H1 (cell line): ENCODE measurements at regions not wholly inside any gene's neighbourhood (a gene's known extent, or its start where the extent isn't known, plus 50 kb on each side); places are given as distances from the start of the nearest gene placed in this dataset.
A peak's percentile ranks its signal among the peaks of the same experiment; 100 is the strongest.

Experiments
- CTCF ChIA-PET: fragments of 300-600 bp; sonication (Branson Sonifier 250); formaldehyde crosslinking; loops from one replicate; lab custom pipeline; 2021; ENCODE audit not compliant: partially characterized antibody; lab: Charles Lee
- POLR2A ChIA-PET: fragments of 300-600 bp; sonication (Branson Sonifier 250); formaldehyde crosslinking; loops from one replicate; lab custom pipeline; 2021; ENCODE audit warnings: inconsistent platforms; ENCODE audit not compliant: partially characterized antibody; lab: Charles Lee
- DNase-seq, 2 experiments: peaks; one replicate each; pipeline versions ENCODE4 v3.0.0 to v3.0.0-alpha.2; 2010 to 2022; ENCODE audit warnings: low spot score in 2 of 2, low read depth in 1 of 2, mixed read lengths in 1 of 2
- FAIRE-seq: peaks from 2 replicates; lab custom pipeline; 2011; peaks lifted over from hg19 to GRCh38; lab: Jason Lieb, UNC
- H2AFZ ChIP-seq: 2 replicates; pipeline ENCODE4 v1.8.1; 2012; ENCODE audit warnings: low read length, inconsistent platforms
- H2AK5ac ChIP-seq: 2 replicates; pipeline ENCODE4 v1.6.1; 2013; ENCODE audit warnings: low read depth, low read length
- H2BK120ac ChIP-seq: replicated peaks from 2 replicates; pipeline ENCODE3; 2013; ENCODE audit warnings: low read depth, low read length, inconsistent platforms
- H2BK12ac ChIP-seq: 2 replicates; pipeline ENCODE4 v1.6.1; 2013; ENCODE audit warnings: low read depth, low read length
- H2BK15ac ChIP-seq: 2 replicates; pipeline ENCODE4 v1.6.1; 2013; ENCODE audit warnings: low read length
- H2BK20ac ChIP-seq: 2 replicates; pipeline ENCODE4 v1.6.1; 2013; ENCODE audit warnings: low read length
- H2BK5ac ChIP-seq: 2 replicates; pipeline ENCODE4 v1.6.1; 2013; ENCODE audit warnings: low read depth, low read length
- H3K14ac ChIP-seq: 2 replicates; pipeline ENCODE4 v1.6.1; 2013; ENCODE audit warnings: inconsistent platforms; ENCODE audit not compliant: insufficient read length
- H3K18ac ChIP-seq: 2 replicates; pipeline ENCODE4 v1.6.1; 2013; ENCODE audit warnings: low read length; ENCODE audit errors: extremely low read depth
- H3K23ac ChIP-seq: 2 replicates; pipeline ENCODE4 v1.6.1; 2013; ENCODE audit warnings: inconsistent platforms; ENCODE audit not compliant: insufficient read length
- H3K23me2 ChIP-seq: 2 replicates; pipeline ENCODE4 v1.6.1; 2013; ENCODE audit warnings: low read depth, low read length
- H3K27ac ChIP-seq: 2 replicates; pipeline ENCODE4 v1.6.1; 2011; ENCODE audit warnings: low read depth, low read length, inconsistent platforms
- H3K27me3 ChIP-seq, 4 experiments: replicated peaks in 1 of 4; 1 replicate in 1 of 4; 2 replicates in 3 of 4; pipeline versions ENCODE4 v1.6.1 to v1.8.1; 2011 to 2013; ENCODE audit warnings: low read length in 3 of 4, mild to moderate bottlenecking in 3 of 4, inconsistent platforms in 2 of 4, mixed read lengths in 2 of 4, moderate library complexity in 1 of 4; ENCODE audit not compliant: control insufficient read depth in 3 of 4, insufficient read depth in 3 of 4; ENCODE audit errors: extremely low read depth in 1 of 4
- H3K36me3 ChIP-seq, 4 experiments: 2 replicates each; pipeline versions ENCODE4 v1.6.1 to v1.8.1; 2011 to 2013; ENCODE audit warnings: mild to moderate bottlenecking in 4 of 4, low read length in 3 of 4, moderate library complexity in 2 of 4, control low read depth in 1 of 4, inconsistent platforms in 1 of 4; ENCODE audit not compliant: insufficient read depth in 4 of 4, control insufficient read depth in 2 of 4
- H3K4ac ChIP-seq: replicated peaks from 2 replicates; pipeline ENCODE3; 2013; ENCODE audit warnings: low read length, low read depth, mixed read lengths, inconsistent platforms; ENCODE audit not compliant: insufficient read length
- H3K4me1 ChIP-seq, 4 experiments: replicated peaks in 1 of 4; 1 replicate in 1 of 4; 2 replicates in 3 of 4; pipeline versions ENCODE4 v1.6.1 to v1.8.1; 2011 to 2013; ENCODE audit warnings: low read length in 3 of 4, inconsistent platforms in 2 of 4, mixed read lengths in 1 of 4; ENCODE audit not compliant: insufficient read depth in 4 of 4, control insufficient read depth in 3 of 4
- H3K4me2 ChIP-seq, 2 experiments: 2 replicates each; pipeline versions ENCODE4 v1.6.1 to v1.8.1; 2011 to 2013; ENCODE audit warnings: low read depth in 2 of 2, low read length in 2 of 2, control low read depth in 1 of 2, inconsistent platforms in 1 of 2, mild to moderate bottlenecking in 1 of 2; ENCODE audit not compliant: insufficient read depth in 1 of 2
- H3K4me3 ChIP-seq, 4 experiments: fragments of 200-600, 300-600 bp in 1 of 4; sonication (generic), shearing (Covaris generic), sonication (Bioruptor Twin) in 1 of 4; 2 replicates each; pipeline versions ENCODE4 v1.5.1 to v1.8.1; 2011 to 2016; ENCODE audit warnings: low read length in 4 of 4, low read depth in 3 of 4, control low read depth in 2 of 4, inconsistent platforms in 2 of 4, mild to moderate bottlenecking in 2 of 4, mixed read lengths in 1 of 4, moderate library complexity in 1 of 4; ENCODE audit not compliant: insufficient read depth in 2 of 4; ENCODE audit errors: extremely low read depth in 1 of 4
- H3K56ac ChIP-seq: replicated peaks from 2 replicates; pipeline ENCODE3; 2013; ENCODE audit warnings: low read depth, mild to moderate bottlenecking, mixed read lengths, low read length, inconsistent platforms; ENCODE audit not compliant: insufficient read length
- H3K79me1 ChIP-seq: 2 replicates; pipeline ENCODE4 v1.6.1; 2013; ENCODE audit warnings: low read depth, low read length, control low read depth
- H3K79me2 ChIP-seq, 2 experiments: 2 replicates each; pipeline versions ENCODE4 v1.6.1 to v1.8.1; 2012 to 2013; ENCODE audit warnings: low read length in 2 of 2, mild to moderate bottlenecking in 2 of 2, inconsistent platforms in 1 of 2; ENCODE audit not compliant: insufficient read depth in 2 of 2, control insufficient read depth in 1 of 2
- H3K9ac ChIP-seq, 4 experiments: replicated peaks in 1 of 4; 1 replicate in 1 of 4; 2 replicates in 3 of 4; pipeline versions ENCODE4 v1.6.1 to v1.8.1; 2011 to 2013; ENCODE audit warnings: low read depth in 3 of 4, low read length in 3 of 4, control low read depth in 2 of 4, mild to moderate bottlenecking in 2 of 4, moderate library complexity in 2 of 4, inconsistent platforms in 1 of 4; ENCODE audit errors: extremely low read depth in 1 of 4
- H3K9me3 ChIP-seq, 2 experiments: 2 replicates each; pipeline versions ENCODE4 v1.6.1 to v1.8.1; 2012 to 2013; ENCODE audit warnings: mild to moderate bottlenecking in 2 of 2, moderate library complexity in 2 of 2, control low read depth in 1 of 2, inconsistent platforms in 1 of 2, low read depth in 1 of 2, low read length in 1 of 2, mixed read lengths in 1 of 2; ENCODE audit not compliant: insufficient read depth in 2 of 2
- H4K20me1 ChIP-seq, 2 experiments: replicated peaks in 1 of 2; 2 replicates each; pipeline versions ENCODE3 to v1.8.1; 2011 to 2013; ENCODE audit warnings: inconsistent platforms in 2 of 2, low read length in 2 of 2, mild to moderate bottlenecking in 1 of 2; ENCODE audit not compliant: insufficient read depth in 2 of 2, control insufficient read depth in 1 of 2
- H4K5ac ChIP-seq: 2 replicates; pipeline ENCODE4 v1.6.1; 2013; ENCODE audit warnings: low read length, low read depth, mixed read lengths, inconsistent platforms; ENCODE audit not compliant: insufficient read length
- H4K8ac ChIP-seq: 2 replicates; pipeline ENCODE4 v1.8.0; 2013; ENCODE audit warnings: mild to moderate bottlenecking, moderate library complexity, low read length, inconsistent platforms; ENCODE audit not compliant: insufficient read depth; ENCODE audit errors: extremely low read depth
- H4K91ac ChIP-seq: replicated peaks from 2 replicates; pipeline ENCODE3; 2013; ENCODE audit warnings: low read length, mixed read lengths, inconsistent platforms; ENCODE audit not compliant: insufficient read length
- CBX5 ChIP-seq: fragments of 300-800, 300-1000 bp; sonication (generic); IDR thresholded peaks from 2 replicates; pipeline ENCODE4 v1.7.1; 2016; ENCODE audit warnings: antibody characterized with exemption, low read length, low read depth
- GTF2F1 ChIP-seq: IDR thresholded peaks from 2 replicates; pipeline ENCODE4 v1.6.1; 2012; ENCODE audit warnings: low read depth, low read length, improper control_type of control experiment, borderline replicate concordance
- JUND ChIP-seq: IDR thresholded peaks from 2 replicates; pipeline ENCODE4 v1.6.1; 2011; ENCODE audit warnings: mild to moderate bottlenecking, improper control_type of control experiment, low read length
- RAD21 ChIP-seq, 2 experiments: IDR thresholded peaks in 1 of 2; conservative IDR thresholded peaks in 1 of 2; 2 replicates each; pipeline ENCODE4 v1.6.1; 2011; ENCODE audit warnings: low read depth in 2 of 2, low read length in 2 of 2, improper control_type of control experiment in 1 of 2, inconsistent platforms in 1 of 2, mild to moderate bottlenecking in 1 of 2, moderate library complexity in 1 of 2
- RBBP5 ChIP-seq: IDR thresholded peaks from 2 replicates; pipeline ENCODE4 v1.7.1; 2012; ENCODE audit warnings: low read depth, mild to moderate bottlenecking, inconsistent platforms, low read length, moderate library complexity, borderline replicate concordance
- SAP30 ChIP-seq: fragments of 300-600 bp; sonication (generic); IDR thresholded peaks from 2 replicates; pipeline ENCODE4 v1.7.1; 2012; ENCODE audit warnings: low read length, moderate library complexity, mild to moderate bottlenecking, inconsistent platforms; ENCODE audit not compliant: insufficient read depth, insufficient replicate concordance
- SIX5 ChIP-seq: IDR thresholded peaks from 2 replicates; pipeline ENCODE4 v1.6.1; 2011; ENCODE audit warnings: mild to moderate bottlenecking, low read depth, low read length
- TAF1 ChIP-seq: IDR thresholded peaks from 2 replicates; pipeline ENCODE4 v1.6.1; 2011; ENCODE audit warnings: mild to moderate bottlenecking, low read depth, low read length
- USF2 ChIP-seq: IDR thresholded peaks from 2 replicates; pipeline ENCODE4 v1.6.1; 2011; ENCODE audit warnings: low read length, improper control_type of control experiment
- WGBS, 2 experiments: shearing (Covaris generic) in 1 of 2; methylation state at CpG; one replicate each; pipeline versions ENCODE4 v1.1.6 to v1.1.7; 2013 to 2015; ENCODE audit warnings: low lambda C conversion rate in 2 of 2, mixed read lengths in 2 of 2, inconsistent platforms in 1 of 2, low coverage in 1 of 2, missing lambda C conversion rate in 1 of 2; ENCODE audit not compliant: insufficient replicate concordance in 2 of 2, insufficient coverage in 1 of 2, insufficient read length in 1 of 2; ENCODE audit errors: extremely low coverage in 1 of 2, missing lambda C conversion rate in 1 of 2; 5-methylcytosine and 5-hydroxymethylcytosine counted together

- Histone ChIP-seq H3K4ac (no peak overlapping the region), H3K9ac (no peak overlapping the region), H3K27me3 (no peaks in the 10 kb centered on the region), H2BK12ac (no peak overlapping the region), H2BK120ac (no peak overlapping the region), H2AFZ (0 out of 2 replicates have a peak overlapping the region, but pooled peaks have one; percentile 31), H2AK5ac (no peak overlapping the region), H3K79me1 (no peaks in the 10 kb centered on the region), H3K4me3 (no peak overlapping the region), H3K23ac (no peak overlapping the region), H3K23me2 (no peaks in the 10 kb centered on the region; the same call in 1 of the 2 replicates), H3K4me1 (no peaks in the 10 kb centered on the region), H2BK5ac (no peak overlapping the region), H3K4me2 (no peak overlapping the region), H4K8ac (no peak overlapping the region), H3K36me3 (no peaks in the 10 kb centered on the region), H3K14ac (no peak overlapping the region), H2BK20ac (no peak overlapping the region), H4K5ac (no peak overlapping the region), H3K79me2 (no peaks in the 10 kb centered on the region), H3K27ac (no peak overlapping the region), H4K91ac (no peak overlapping the region), H2BK15ac (no peak overlapping the region), H3K56ac (no peak overlapping the region), H4K20me1 (no peaks in the 10 kb centered on the region), H3K9me3 (no peaks in the 10 kb centered on the region; a peak in 1 of 4 replicates), H3K18ac (no peak overlapping the region)
- DNase-seq (no peak), FAIRE-seq (no peak)
- TF ChIP-seq RAD21 (IDR thresholded peaks at IDR 0.05 in 1 of 2, conservative IDR thresholded peaks at IDR 0.05 in 1 of 2; ENCODE audit: low read depth in 2 of 2, low read length in 2 of 2): no peak
- TF ChIP-seq SIX5: no peak
- no peak for TF ChIP-seq TAF1
- no peak for TF ChIP-seq CBX5
- no peak for TF ChIP-seq USF2
- TF ChIP-seq SAP30: no peak
- no peak for TF ChIP-seq JUND
- TF ChIP-seq RBBP5: no peak
- TF ChIP-seq GTF2F1: no peak
- WGBS, 2 experiments: 68% methylated on average over 1 of the region's 1 CpG; no CpG with 5 or more reads in 1 of the 2 experiments
- POLR2A ChIA-PET: no interaction called here
- CTCF ChIA-PET: interaction anchor here (0.8 to 1.7 kb wide), 3 partner anchors 16 to 35 kb away, joined by 3 to 5 read pairs (median 3); no protein-coding TSS in a partner anchor
Measured at GRCh38 chr4:138414202-138414601, 172.1 kb upstream of the SLC7A11 start.
